Right ventricle myocardium superior (tissue), 1 donor: ENCODE measurements at regions not wholly inside any gene's neighbourhood (a gene's known extent, or its start where the extent isn't known, plus 50 kb on each side); places are given as distances from the start of the nearest gene placed in this dataset.

Experiments
- ATAC-seq: fragments of 200-7000 bp; cut with Tn5 transposase; one replicate; pipeline ENCODE4 v1.9.1; 2020; ENCODE audit warnings: mild to moderate bottlenecking; ENCODE audit not compliant: poor library complexity
- DNase-seq: peaks from one replicate; pipeline ENCODE4 v3.0.0-alpha.2; 2020
- intact Hi-C: fragments of 100-400 bp; cut with DNase I; formaldehyde crosslinking; loops from one replicate; pipeline ENCODE4 v1.11.2; 2022
- donor health status: DM: no; HTN: yes; CAD: no; lungs with severe emphysema.

DNA sequence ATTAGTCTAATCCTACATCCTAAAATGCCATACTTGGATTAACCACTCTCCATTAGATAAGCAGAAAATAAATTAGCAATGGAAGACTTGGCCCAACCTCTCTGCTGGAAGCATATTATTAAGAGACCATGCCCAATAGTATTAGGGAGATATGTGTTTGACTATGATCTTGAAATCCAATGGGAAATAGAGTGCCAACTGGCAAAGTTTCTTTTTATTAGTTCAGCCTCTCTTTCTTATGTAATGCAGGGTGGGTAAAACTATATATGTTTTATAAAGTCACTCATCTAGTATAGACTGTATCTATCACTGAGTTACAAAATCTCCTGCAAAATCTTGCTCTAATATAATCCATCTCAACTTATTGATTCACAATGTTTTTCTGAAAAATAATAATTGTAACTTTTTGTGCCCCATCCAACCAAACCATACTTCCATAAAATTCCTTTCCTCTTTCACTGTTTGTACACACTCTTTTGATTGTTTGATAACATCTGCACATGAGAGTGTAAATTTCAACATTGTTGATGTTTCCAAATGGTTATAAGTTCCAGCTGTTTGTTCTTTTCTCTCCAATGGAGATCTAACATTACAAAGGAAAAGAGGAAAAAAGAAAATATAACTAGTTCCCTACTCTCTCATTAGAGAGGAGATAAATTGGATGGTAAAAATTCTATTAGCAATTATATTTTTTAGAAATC, 408.1 kb upstream of the ADGRL2 start:
- no peak for ATAC-seq
- intact Hi-C loops = no loop called here
- no peak for DNase-seq

DNA sequence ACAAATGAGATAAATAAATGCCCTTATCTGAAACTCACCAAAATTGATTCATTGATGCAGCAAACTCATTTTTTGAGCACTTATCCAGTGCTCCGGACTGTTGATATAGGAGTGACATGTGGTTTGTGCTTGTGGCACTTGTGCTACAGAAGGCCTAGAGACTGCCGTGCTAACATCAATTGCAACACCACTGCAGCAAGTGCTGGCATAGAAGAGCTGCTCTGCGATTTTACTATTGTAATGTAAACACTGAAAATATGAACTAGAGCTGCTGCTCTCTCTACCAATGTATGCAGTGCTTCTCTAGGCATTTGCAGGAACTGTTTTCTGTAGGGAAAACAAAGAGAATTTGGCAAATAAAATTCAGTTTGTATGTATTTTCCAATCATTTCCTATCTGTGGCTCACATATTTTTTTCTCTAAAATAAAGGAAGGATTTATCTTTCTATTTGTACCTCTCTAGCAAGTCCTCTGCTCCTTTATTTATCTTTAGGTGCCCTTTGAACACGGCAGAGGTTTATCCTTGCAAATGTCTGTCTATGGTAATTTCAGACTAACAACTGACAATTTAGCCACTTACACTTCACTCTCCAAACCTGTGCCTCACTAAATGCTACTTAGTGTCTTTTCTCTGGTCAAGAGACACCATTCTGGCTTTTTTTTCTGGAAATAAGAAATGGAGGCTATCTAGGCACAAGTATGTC, 409.5 kb upstream of the ADGRL2 start:
- intact Hi-C loops = no loop called here
- no peak for DNase-seq
- ATAC-seq = peak; percentile 65

DNA sequence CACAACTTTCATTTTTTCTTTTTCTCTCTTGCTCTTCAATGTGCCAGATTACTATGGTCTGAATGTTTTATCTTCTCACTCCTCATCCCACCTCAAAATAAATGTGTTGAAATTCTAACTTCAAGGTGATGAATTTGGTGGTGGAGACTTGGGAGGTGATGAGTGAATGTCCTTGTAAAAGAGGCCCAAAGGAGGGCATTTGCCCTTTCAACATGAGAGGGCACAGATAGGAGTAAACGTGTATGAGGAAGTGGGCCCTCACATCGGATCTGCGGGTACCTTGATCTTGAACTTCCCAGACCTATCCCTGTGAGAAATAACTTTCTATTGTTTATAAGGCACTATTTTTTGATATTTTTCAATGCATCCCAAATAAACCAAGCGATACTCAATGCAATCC, 412.3 kb upstream of the ADGRL2 start:
- ATAC-seq = peak; percentile 49

DNA sequence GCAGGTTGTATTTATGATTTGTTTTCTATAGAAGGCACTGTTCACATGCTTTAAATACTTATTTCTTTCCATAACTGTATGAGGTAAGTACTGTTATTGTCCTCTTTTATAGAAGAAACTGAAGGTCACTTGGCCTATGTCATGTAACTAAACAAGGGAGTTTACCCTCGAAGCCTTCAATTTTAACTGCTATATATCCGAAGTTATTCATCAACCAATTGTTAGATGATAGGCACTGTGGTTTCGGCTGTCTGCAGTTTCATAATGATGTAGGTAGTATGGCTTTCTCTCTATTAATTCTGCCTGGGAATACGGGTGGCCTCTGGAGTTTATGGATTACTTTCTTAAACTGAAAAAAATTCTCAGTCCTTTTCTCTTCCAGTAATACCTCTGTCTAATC, 413.3 kb upstream of the ADGRL2 start:
- DNase-seq (no peak), ATAC-seq (no peak)
- intact Hi-C loops = no loop called here

More for the DNA sequence above, 412.3 kb upstream of the ADGRL2 start:
- no peak for DNase-seq
- intact Hi-C loops = no loop called here

DNA sequence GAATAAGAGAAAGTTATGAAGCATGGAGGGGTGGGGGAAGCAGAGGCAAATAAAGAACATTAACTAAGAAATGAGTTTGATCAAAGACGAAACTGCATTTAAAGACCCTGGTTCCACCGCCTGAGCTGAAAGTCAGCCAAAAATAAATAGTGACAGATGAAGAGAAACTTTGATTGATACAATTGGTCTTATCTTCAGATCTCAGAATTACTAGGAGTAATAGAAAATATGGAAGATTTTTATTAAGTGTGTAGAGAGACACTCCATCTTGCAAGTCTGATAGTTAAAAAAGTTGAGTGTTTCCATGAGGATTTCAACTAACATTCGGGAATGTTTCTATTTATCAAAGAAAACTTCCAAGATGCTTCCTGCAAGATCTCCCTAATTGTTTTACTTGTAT, 418.2 kb upstream of the ADGRL2 start:
- DNase-seq = no peak
- intact Hi-C loops = no loop called here
- ATAC-seq = no peak

DNA sequence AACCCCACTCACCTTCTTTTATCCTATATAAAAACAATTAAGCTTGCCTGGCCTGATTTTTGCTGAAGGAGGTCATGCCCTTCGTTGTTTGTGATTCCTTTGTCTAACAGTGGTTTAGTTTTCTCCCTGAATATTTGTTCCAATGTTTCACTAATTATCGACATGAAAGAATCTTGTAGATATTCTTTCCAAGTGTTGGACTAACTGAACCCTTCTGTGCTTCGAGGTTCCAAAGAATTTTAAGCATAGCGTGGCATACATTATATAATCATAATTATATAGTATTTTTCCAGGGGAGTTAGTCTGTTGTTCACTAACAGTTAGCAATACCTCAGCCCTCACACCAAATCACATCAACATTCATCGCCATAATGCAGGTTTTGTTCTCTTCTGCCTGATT, 418.9 kb upstream of the ADGRL2 start:
- intact Hi-C loops = no loop called here
- ATAC-seq = no peak
- no peak for DNase-seq

DNA sequence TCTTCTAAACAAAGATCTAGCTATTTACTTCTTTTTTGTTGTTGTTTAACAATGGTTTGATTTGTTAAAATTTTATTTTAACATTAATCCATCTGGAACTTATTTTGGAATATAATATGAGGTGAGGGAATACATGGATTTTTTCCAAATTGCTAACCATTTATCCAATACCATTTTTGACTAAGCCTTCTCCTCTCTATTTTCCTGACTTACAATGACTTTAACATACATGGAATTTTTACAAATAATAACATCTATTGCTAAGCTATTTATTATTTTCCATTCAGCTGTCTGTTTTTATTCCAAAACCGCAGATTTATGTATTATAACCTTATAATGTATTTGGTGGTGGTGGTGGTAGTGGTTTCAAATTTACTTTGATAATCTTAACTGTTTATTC, 420.3 kb upstream of the ADGRL2 start:
- no peak for ATAC-seq

DNA sequence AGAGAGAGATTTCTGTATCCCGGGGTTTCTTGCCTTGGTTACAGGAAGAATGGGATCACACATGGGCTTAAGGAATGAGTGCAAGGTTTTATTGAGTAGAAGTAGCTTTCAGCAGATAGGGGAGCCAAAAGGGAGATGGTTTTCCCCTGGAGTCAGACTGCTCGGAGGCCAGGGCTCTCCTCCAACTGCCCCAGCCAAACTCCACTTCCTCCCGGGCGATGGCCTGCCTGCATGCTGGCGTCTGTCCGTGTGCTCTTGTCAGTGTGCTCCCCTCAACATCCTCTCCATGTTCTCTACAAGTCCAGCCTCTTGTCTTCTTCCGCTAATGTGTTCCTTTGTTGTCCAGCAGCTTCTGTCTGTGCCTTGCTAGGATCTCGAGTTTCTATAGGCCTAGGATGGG, 421.3 kb upstream of the ADGRL2 start:
- DNase-seq = no peak
- intact Hi-C loops = no loop called here
- ATAC-seq = no peak

More for the DNA sequence above, 420.3 kb upstream of the ADGRL2 start:
- DNase-seq = no peak
- intact Hi-C loops = no loop called here

DNA sequence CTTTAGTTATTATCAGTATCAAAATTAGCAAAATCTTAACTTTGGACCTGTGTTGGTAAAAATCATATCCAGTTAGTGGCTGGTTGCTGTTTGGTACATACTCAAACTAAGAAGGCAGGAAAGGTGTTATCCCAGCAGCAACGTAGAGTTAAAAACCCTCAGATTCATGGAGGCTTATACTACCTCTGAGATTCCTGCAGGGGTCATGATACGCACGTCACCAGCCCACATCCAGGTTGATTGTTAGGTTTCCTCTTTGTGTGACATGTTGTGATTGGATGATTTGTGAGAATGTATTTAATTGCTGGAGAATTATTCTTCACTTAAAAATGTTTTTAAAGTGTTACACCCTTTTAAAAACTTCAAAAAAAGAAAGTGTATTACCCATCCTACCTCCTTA, 423.3 kb upstream of the ADGRL2 start:
- intact Hi-C loops = no loop called here
- DNase-seq (no peak), ATAC-seq (no peak)

DNA sequence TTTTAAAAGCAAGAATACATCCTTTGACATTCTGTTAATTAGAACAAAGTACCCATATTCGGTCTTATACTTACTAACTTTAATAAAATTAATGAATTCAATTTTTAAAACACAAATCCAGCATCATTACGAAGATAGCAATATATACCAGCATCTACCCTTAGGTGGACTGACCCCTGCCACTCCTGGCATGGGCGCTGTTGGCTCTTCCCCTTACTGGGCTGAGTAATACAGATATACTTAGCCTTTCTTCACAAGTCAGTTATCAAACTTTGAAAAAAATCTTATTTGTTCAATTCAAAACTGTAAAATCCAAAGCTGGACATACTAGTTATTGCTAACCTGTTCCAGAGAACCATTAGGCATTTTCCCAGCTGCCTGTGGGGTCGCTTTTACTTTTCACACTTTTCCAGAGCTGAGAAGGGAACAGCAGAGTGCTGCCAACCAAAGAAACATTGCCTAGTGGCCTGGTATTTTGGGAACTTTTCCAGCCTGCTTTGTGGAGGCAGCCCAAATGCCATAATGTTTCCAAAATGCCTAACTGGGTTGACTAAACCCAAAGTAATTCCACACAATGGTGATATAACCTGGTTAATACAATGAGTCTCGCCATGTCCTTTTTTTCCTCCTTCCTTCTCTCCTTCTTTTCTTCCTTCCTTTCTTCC, 424.7 kb upstream of the ADGRL2 start:
- DNase-seq (no peak), ATAC-seq (no peak)
- intact Hi-C loops = no loop called here

DNA sequence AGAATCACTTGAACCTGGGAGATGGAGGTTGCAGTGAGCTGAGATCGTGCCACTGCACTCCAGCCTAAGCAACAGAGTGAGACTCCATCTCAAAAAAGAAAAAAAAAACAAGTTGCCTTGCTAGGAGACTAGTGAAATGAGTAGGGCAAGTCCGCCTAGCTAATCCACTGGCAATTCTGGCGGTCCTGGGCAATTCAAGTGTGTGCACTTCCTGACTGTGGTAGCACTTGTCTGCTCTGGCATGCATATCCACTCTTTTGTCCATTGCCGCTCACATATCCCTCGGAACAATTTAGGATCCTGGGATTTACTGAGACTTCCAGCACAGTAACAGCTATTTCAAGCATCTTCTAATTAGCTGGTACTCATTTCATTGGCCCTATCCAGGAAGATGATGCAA, 426.3 kb upstream of the ADGRL2 start:
- no peak for ATAC-seq
- intact Hi-C loops = no loop called here

DNA sequence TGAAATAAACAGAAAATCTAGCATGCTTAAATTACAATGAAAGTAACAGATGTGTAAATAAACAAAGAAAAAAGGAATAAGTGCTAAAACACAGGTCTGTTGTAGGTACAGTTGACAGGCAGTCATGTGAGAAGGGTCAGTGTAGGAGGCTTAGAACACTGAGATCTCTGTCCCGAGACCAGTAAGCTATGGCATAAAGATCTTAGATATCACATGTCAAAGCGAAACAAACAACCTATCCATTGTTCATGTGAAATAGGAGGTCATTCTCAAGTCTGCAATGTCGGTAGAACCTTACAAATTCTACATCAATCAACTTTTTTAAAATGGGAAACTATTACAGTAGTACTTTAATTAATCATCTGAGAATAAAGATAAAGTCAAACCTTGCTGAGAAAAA, 428.9 kb upstream of the ADGRL2 start:
- ATAC-seq (no peak), DNase-seq (no peak)
- intact Hi-C loops = no loop called here

More for the DNA sequence above, 426.3 kb upstream of the ADGRL2 start:
- no peak for DNase-seq

DNA sequence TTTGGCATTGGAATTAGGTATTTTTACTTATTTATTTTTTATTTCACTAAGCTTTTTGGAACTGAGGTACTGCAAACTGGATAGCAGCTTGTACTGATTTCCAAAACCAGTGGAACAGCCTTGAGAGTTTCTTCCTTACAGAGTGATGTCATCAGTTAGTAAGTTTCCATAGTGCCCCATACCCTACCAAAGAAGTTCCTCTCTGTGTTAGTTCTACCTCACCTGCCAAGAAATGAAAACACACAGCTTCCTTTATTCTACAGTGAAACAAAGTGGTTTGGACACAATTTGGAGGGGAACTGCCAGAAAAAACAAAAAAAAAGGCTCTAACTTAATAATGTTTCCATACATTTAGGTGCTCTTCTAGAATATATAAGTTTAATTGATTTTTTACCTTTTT, 430.9 kb upstream of the ADGRL2 start:
- DNase-seq = no peak
- intact Hi-C loops = no loop called here
- no peak for ATAC-seq

DNA sequence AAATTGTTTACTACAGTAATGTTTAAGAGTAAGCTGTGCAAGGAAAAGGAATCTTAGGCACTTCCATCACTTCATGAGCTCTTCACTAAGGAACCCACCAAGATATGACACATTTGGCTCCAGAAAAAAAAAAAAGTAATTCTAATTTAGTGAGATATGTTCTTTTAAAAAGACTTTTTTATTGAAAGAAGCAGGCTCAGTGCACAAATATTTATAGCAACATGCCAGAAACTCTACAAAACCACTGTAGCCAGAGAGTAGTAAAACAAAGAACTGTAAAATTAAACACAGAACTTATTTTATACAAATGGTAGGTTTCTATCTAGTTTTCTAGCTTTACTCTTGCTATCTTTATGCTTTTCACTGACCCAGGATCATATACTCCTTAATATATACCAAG, 434.6 kb upstream of the ADGRL2 start:
- intact Hi-C loops = no loop called here
- no peak for ATAC-seq
- no peak for DNase-seq

DNA sequence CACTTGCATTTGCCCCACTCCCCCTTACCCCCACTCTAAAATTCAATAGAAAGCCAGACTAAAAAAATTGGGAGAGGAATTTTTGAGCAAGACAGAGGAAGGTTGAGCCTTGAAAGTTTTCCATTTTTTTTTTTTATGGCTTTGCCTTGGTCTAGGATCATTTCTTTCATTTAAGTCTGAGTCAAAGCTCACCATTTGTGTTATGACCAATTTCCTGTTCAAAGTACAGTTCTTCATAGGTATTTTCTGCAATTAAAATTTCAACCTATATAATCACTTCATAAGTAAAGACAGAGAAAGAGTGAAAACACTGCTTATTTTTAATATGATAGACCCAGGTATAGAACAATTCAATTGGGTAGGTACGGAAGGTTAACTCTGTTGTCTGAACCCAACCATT, 436.6 kb upstream of the ADGRL2 start:
- ATAC-seq (no peak), DNase-seq (no peak)
- intact Hi-C loops = no loop called here

DNA sequence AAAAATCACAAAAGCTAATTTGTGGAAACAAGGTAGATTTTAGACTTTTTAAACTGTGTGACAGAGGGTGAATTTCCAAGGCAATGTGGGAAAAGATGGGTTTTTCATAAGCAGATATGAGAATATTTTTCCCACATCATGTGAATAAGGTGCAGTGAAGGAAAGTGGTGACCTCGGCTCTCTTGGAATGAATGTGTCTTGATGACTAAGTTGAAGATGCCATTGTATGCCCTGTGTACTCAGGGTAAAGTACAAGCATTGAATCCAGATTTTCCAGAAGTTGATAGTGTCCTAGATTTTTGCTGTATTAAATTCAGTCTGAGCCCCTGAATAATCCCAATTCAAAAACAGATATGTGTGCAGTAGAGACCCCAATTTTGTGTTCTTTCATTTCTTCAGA, 442.6 kb upstream of the ADGRL2 start:
- ATAC-seq = no peak
- intact Hi-C loops = no loop called here
- no peak for DNase-seq

DNA sequence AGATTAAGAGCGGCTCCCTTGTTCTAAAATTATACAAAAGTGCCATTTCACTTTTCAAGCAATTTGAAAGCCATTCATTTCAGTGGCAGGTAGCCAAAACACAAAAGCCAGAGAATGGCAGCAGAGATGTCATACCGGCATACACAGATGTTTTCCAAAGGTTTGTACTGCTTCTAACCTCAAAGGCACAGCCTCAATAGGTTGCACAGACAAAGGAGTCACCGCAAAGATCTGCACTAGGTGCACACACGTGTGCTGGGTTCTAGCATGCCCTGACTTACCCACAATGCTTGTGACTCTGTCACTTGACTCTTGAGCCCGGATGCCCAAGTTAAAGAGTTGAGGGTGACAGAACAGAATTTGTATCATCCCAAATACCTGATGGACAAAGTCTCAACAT, 448.9 kb upstream of the ADGRL2 start:
- intact Hi-C loops = no loop called here
- no peak for ATAC-seq
- no peak for DNase-seq

DNA sequence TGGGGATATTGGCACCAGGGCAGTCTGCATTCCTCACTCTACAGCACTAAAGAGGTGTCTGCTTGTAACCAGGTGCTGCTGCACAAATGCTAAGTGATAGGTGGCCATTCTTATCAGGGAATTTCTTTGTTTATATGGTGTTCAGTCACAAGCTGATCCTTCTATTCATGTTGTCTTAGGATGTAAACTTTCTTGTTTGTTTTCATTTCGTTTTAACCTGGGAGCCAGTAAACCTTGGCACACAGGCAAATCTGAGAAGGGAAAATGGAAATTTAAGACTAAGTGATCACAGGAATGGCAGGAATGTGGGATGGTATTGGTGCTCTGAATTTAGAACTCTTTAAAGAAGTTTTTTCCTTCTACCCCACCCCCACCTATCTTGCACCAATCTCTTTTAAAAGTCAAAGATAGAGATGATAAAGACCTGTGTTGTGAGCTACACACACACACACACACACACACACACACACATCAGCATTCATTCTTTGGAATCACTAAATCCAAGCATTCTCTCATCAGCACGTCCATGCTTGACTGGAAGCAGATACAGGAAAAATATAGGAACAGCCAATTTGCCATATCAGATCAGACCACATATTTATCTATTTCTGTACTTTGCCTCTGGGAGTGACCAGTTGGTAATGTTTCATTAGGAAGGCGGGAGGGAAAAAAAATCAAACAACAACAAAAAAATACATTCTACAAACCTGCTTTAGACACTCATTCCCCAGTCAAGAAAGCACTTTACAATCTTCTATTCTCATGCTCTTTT, 451.4 kb upstream of the ADGRL2 start:
- intact Hi-C loops = no loop called here
- no peak for ATAC-seq
- DNase-seq = no peak

DNA sequence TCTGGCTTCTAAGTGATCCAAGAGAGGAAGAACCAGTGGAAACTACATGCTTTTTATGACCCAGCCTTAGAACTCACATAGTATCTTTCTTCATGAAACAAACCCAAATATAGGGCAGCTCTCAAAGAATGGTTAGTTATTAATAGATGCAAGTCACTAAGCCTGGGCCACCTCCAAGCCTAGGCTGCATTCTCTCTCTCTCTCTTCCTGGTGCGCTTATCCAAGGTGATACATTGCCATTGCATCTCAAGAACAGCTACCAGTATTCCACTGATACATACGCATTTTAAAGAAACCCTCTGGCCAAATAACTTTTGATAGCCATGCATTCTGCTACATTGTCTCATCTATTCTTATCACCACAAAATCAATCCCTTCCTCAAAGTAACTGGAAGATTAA, 455.6 kb upstream of the ADGRL2 start:
- intact Hi-C loops = no loop called here
- peak; percentile 87 for ATAC-seq
- DNase-seq = peak; percentile 41
